ENCODE measurements at regions not wholly inside any gene's neighbourhood (a gene's known extent, or its start where the extent isn't known, plus 50 kb on each side); places are given as distances from the start of the nearest gene placed in this dataset.

DNA sequence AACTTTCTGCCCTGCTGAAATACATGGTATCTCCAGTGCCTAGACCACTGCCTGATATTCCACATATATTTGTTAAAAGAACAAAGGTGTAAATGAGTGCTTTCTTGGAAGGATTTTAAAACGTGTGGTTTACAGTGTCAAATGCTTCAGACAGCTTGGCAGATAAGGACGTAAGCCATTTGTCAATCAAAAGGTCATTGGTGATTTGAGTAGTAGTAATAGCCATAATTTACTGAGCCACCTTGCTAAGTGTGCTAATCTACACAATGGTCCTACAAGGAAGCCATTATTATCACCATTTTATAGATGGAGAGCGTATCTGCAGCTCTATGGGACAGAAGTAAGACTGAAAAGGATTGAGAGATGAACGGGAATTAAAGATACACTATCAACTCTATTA is 186.8 kb upstream of the MPPED2 start:
- no peaks in the 10 kb centered on the region for H3K27me3 ChIP-seq (replicated peaks in 1 of 2; ENCODE audit: control insufficient read depth in 2 of 2, insufficient read depth in 2 of 2, low read length in 1 of 2)
- H4K20me1 ChIP-seq (ENCODE audit: control insufficient read depth, insufficient read depth), result no peaks in the 10 kb centered on the region
- no peaks in the 10 kb centered on the region for H3K4me1 ChIP-seq (ENCODE audit: control insufficient read depth, insufficient read depth, low read length)
- ChIA-PET RAD21 (ENCODE audit: unreplicated experiment) (no interaction called here), POLR2A (interaction anchor here (0.5 kb wide), 1 partner anchor 493 kb away, joined by 4 read pairs; no protein-coding TSS in a partner anchor), SMC1A (ENCODE audit: uncharacterized antibody, unreplicated experiment) (no interaction called here), CTCF (interaction anchor here (1.0 kb wide), 1 partner anchor 10 kb away, joined by 4 read pairs; no protein-coding TSS in a partner anchor)
- no peak for ATAC-seq
- no peak overlapping the region for H3K27ac ChIP-seq (ENCODE audit: control insufficient read depth, insufficient read depth)
- no peaks in the 10 kb centered on the region for H3K36me3 ChIP-seq (ENCODE audit: control insufficient read depth in 2 of 2, insufficient read depth in 2 of 2, low read length in 1 of 2)
- H2AFZ ChIP-seq (ENCODE audit: control insufficient read depth, low read depth, low read length), result no peak overlapping the region
- no peak for DNase-seq (ENCODE audit: low read depth, low spot score)
- BruUV-seq (replicated peaks), result no TSS peak
- FAIRE-seq, result no peak
- H3K9ac ChIP-seq (ENCODE audit: control insufficient read depth, insufficient read depth, low read length), result no peak overlapping the region
- no peak overlapping the region for H3K4me3 ChIP-seq
- 0% methylated on average over 4 of the region's 4 CpGs for WGBS (ENCODE audit: insufficient coverage, insufficient replicate concordance, low lambda C conversion rate, missing lambda C conversion rate)
- no peaks in the 10 kb centered on the region for H3K9me3 ChIP-seq (replicated peaks; ENCODE audit: control insufficient read depth, insufficient read depth, low read length)
- intact Hi-C loops (cut with micrococcal nuclease; ENCODE audit: unreplicated experiment) (no loop called here), in situ Hi-C loops (cut with MboI) (no loop called here)
- TF ChIP-seq SP1 (IDR thresholded peaks at IDR 0.05; ENCODE audit: low read depth, low read length), result no peak
- TF ChIP-seq, protein P1, sequence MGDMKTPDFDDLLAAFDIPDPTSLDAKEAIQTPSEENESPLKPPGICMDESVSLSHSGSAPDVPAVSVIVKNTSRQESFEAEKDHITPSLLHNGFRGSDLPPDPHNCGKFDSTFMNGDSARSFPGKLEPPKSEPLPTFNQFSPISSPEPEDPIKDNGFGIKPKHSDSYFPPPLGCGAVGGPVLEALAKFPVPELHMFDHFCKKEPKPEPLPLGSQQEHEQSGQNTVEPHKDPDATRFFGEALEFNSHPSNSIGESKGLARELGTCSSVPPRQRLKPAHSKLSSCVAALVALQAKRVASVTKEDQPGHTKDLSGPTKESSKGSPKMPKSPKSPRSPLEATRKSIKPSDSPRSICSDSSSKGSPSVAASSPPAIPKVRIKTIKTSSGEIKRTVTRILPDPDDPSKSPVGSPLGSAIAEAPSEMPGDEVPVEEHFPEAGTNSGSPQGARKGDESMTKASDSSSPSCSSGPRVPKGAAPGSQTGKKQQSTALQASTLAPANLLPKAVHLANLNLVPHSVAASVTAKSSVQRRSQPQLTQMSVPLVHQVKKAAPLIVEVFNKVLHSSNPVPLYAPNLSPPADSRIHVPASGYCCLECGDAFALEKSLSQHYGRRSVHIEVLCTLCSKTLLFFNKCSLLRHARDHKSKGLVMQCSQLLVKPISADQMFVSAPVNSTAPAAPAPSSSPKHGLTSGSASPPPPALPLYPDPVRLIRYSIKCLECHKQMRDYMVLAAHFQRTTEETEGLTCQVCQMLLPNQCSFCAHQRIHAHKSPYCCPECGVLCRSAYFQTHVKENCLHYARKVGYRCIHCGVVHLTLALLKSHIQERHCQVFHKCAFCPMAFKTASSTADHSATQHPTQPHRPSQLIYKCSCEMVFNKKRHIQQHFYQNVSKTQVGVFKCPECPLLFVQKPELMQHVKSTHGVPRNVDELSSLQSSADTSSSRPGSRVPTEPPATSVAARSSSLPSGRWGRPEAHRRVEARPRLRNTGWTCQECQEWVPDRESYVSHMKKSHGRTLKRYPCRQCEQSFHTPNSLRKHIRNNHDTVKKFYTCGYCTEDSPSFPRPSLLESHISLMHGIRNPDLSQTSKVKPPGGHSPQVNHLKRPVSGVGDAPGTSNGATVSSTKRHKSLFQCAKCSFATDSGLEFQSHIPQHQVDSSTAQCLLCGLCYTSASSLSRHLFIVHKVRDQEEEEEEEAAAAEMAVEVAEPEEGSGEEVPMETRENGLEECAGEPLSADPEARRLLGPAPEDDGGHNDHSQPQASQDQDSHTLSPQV (IDR thresholded peaks at IDR 0.05), result no peak
- TF ChIP-seq MTA3 (IDR thresholded peaks at IDR 0.05; ENCODE audit: borderline replicate concordance, low read length), result no peak
- TF ChIP-seq SIX5 (IDR thresholded peaks at IDR 0.05; ENCODE audit: low read depth, low read length, severe bottlenecking), result no peak
- TF ChIP-seq PAX8 (IDR thresholded peaks at IDR 0.05), result no peak
- no peak for TF ChIP-seq BMI1 (IDR thresholded peaks at IDR 0.05; ENCODE audit: borderline replicate concordance)
- no peak for TF ChIP-seq MYC (IDR thresholded peaks at IDR 0.05; ENCODE audit: insufficient read depth, insufficient read length, insufficient replicate concordance, low read length, severe bottlenecking)
- no peak for TF ChIP-seq LARP7 (IDR thresholded peaks at IDR 0.05)
- no peak for TF ChIP-seq NRF1 (conservative IDR thresholded peaks at IDR 0.05; ENCODE audit: low read depth, low read length)
- TF ChIP-seq EED (IDR thresholded peaks at IDR 0.05; ENCODE audit: low read depth), result no peak
- no peak for TF ChIP-seq IKZF2 (IDR thresholded peaks at IDR 0.05)
- TF ChIP-seq, protein P2, sequence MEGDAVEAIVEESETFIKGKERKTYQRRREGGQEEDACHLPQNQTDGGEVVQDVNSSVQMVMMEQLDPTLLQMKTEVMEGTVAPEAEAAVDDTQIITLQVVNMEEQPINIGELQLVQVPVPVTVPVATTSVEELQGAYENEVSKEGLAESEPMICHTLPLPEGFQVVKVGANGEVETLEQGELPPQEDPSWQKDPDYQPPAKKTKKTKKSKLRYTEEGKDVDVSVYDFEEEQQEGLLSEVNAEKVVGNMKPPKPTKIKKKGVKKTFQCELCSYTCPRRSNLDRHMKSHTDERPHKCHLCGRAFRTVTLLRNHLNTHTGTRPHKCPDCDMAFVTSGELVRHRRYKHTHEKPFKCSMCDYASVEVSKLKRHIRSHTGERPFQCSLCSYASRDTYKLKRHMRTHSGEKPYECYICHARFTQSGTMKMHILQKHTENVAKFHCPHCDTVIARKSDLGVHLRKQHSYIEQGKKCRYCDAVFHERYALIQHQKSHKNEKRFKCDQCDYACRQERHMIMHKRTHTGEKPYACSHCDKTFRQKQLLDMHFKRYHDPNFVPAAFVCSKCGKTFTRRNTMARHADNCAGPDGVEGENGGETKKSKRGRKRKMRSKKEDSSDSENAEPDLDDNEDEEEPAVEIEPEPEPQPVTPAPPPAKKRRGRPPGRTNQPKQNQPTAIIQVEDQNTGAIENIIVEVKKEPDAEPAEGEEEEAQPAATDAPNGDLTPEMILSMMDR (IDR thresholded peaks at IDR 0.05 in 2 of 3, conservative IDR thresholded peaks at IDR 0.05 in 1 of 3; ENCODE audit: control insufficient read depth in 2 of 3, extremely low read depth in 1 of 3, insufficient read depth in 1 of 3, low read depth in 3 of 3, low read length in 3 of 3), result no peak
- TF ChIP-seq, protein P3, sequence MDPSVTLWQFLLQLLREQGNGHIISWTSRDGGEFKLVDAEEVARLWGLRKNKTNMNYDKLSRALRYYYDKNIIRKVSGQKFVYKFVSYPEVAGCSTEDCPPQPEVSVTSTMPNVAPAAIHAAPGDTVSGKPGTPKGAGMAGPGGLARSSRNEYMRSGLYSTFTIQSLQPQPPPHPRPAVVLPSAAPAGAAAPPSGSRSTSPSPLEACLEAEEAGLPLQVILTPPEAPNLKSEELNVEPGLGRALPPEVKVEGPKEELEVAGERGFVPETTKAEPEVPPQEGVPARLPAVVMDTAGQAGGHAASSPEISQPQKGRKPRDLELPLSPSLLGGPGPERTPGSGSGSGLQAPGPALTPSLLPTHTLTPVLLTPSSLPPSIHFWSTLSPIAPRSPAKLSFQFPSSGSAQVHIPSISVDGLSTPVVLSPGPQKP (IDR thresholded peaks at IDR 0.05; ENCODE audit: low read depth, low read length), result no peak
- TF ChIP-seq, protein P4, sequence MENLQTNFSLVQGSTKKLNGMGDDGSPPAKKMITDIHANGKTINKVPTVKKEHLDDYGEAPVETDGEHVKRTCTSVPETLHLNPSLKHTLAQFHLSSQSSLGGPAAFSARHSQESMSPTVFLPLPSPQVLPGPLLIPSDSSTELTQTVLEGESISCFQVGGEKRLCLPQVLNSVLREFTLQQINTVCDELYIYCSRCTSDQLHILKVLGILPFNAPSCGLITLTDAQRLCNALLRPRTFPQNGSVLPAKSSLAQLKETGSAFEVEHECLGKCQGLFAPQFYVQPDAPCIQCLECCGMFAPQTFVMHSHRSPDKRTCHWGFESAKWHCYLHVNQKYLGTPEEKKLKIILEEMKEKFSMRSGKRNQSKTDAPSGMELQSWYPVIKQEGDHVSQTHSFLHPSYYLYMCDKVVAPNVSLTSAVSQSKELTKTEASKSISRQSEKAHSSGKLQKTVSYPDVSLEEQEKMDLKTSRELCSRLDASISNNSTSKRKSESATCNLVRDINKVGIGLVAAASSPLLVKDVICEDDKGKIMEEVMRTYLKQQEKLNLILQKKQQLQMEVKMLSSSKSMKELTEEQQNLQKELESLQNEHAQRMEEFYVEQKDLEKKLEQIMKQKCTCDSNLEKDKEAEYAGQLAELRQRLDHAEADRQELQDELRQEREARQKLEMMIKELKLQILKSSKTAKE (IDR thresholded peaks at IDR 0.05; ENCODE audit: low read depth, poor library complexity, severe bottlenecking), result no peak
- no peak overlapping the region for H3K4me2 ChIP-seq (ENCODE audit: control insufficient read depth, insufficient read depth)
- no peaks in the 10 kb centered on the region for H3K79me2 ChIP-seq (ENCODE audit: control insufficient read depth, insufficient read depth, low read length)

Measured in GM12878 (cell line).